ENCODE measurements at regions not wholly inside any gene's neighbourhood (a gene's known extent, or its start where the extent isn't known, plus 50 kb on each side); places are given as distances from the start of the nearest gene placed in this dataset.
A peak's percentile ranks its signal among the peaks of the same experiment; 100 is the strongest.
"Not testable (repeated sequence)": the region's sequence is repeated elsewhere in the genome, so short reads cannot be mapped to it uniquely, and the experiment has no call there.

DNA sequence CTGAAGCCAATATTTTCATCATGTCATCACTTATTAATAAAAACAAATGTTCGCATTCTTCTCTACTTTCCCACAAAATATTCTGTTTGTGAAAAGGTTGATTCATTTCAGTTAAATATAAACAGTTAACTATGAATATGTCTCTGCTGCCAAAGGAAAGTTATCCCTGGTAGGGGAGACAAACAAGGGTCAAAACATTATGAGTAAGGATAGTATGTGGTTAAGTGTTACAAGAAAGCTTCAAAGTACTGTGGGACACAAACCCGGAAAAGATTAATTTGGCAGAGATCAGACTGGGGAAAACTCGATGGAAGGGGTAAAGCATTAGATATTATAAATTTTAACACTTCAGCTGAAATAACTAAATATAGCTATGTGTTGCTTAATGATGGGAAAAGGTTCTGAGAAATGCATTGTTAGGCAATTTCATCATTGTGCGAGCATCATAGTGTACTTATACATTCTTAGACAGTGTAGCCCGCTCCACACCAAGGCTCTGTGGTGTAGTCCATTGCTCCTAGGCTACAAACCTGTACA, 436.5 kb upstream of the TBL1XR1 start:
- Mint-ChIP-seq H3K27ac (ENCODE audit: unreplicated experiment) (peak overlapping the region; percentile 88), H3K27me3 (ENCODE audit: unreplicated experiment) (no peaks in the 10 kb centered on the region), H3K4me1 (ENCODE audit: unreplicated experiment) (peaks cover 37% of the 10 kb centered on the region), H3K36me3 (ENCODE audit: unreplicated experiment) (peaks cover 8% of the 10 kb centered on the region), H3K4me3 (ENCODE audit: unreplicated experiment) (no peak overlapping the region), H3K9me3 (ENCODE audit: unreplicated experiment) (peaks cover 15% of the 10 kb centered on the region)
- DNase-seq (ENCODE audit: extremely low spot score, unreplicated experiment), result no peak
- TF ChIP-seq, protein P1, sequence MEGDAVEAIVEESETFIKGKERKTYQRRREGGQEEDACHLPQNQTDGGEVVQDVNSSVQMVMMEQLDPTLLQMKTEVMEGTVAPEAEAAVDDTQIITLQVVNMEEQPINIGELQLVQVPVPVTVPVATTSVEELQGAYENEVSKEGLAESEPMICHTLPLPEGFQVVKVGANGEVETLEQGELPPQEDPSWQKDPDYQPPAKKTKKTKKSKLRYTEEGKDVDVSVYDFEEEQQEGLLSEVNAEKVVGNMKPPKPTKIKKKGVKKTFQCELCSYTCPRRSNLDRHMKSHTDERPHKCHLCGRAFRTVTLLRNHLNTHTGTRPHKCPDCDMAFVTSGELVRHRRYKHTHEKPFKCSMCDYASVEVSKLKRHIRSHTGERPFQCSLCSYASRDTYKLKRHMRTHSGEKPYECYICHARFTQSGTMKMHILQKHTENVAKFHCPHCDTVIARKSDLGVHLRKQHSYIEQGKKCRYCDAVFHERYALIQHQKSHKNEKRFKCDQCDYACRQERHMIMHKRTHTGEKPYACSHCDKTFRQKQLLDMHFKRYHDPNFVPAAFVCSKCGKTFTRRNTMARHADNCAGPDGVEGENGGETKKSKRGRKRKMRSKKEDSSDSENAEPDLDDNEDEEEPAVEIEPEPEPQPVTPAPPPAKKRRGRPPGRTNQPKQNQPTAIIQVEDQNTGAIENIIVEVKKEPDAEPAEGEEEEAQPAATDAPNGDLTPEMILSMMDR (IDR thresholded peaks at IDR 0.05), result no peak

DNA sequence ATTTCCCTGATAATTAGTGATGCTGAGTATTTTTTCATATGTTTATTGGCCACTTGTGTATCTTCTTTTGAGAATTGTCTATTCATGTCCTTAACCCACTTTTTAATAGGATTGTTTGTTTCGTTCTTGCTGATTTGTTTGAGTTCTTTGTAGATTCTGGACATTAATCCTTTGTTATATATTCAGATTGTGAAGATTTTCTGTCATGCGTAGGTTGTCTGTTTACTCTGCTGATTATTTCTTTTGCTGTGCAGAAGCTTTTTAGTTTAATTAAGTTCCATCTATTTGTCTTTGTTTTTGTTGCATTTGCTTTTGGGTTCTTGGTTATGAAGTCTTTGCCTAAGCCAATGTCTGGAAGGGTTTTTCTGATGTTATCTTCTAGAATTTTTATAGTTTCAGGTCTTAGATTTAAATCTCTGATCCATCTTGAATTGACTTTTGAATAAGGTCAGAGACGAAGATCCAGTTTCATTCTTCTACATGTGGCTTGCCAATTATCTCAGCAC, 438.4 kb upstream of the TBL1XR1 start:
- H3K9me3 Mint-ChIP-seq (ENCODE audit: unreplicated experiment), result peaks cover 15% of the 10 kb centered on the region
- not testable (repeated sequence) for DNase-seq (ENCODE audit: extremely low spot score, unreplicated experiment); H3K36me3 Mint-ChIP-seq (ENCODE audit: unreplicated experiment); H3K27ac Mint-ChIP-seq (ENCODE audit: unreplicated experiment); H3K27me3 Mint-ChIP-seq (ENCODE audit: unreplicated experiment); H3K4me3 Mint-ChIP-seq (ENCODE audit: unreplicated experiment)
- peaks cover 28% of the 10 kb centered on the region for H3K4me1 Mint-ChIP-seq (ENCODE audit: unreplicated experiment)

DNA sequence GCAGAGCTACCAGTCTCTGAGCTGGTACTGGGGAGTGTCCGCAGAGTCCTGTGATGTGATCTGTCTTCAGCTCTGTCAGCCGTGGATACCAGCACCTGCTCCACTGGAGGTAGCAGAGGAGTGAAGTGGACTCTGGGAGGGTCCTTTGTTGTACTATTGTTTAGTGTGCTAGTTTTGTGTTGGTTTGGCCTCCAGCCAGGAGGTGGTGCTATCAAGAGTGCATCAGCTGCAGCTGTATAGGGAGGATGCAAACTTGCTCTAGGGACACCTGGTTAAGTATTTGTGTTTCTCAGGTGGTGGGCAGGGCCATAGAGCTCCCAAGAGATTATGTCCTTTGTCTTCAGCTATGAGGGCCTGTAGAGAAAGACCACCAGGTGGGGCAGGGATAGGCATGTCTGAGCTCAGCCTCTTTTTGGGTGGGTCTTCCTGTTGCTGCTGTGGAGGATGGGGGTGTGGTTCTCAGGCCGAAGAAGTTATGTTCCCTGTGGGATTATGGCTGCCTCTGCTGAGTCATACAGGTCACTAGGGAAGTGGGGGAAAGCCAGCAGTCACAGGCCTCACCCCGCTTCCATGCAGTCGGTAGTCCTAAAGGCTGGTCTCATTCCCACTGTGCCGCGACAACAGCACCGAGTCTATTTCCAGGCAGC, 443.2 kb upstream of the TBL1XR1 start:
- TF ChIP-seq, protein P1 (IDR thresholded peaks at IDR 0.05), result no peak
- no peak for DNase-seq (ENCODE audit: extremely low spot score, unreplicated experiment)
- H3K27ac Mint-ChIP-seq (ENCODE audit: unreplicated experiment), result no peak overlapping the region
- H3K9me3 Mint-ChIP-seq (ENCODE audit: unreplicated experiment), result peaks cover 15% of the 10 kb centered on the region
- no peaks in the 10 kb centered on the region for H3K27me3 Mint-ChIP-seq (ENCODE audit: unreplicated experiment)
- H3K4me1 Mint-ChIP-seq (ENCODE audit: unreplicated experiment), result peaks cover 8% of the 10 kb centered on the region
- H3K4me3 Mint-ChIP-seq (ENCODE audit: unreplicated experiment), result no peak overlapping the region
- peaks cover 8% of the 10 kb centered on the region for H3K36me3 Mint-ChIP-seq (ENCODE audit: unreplicated experiment)

DNA sequence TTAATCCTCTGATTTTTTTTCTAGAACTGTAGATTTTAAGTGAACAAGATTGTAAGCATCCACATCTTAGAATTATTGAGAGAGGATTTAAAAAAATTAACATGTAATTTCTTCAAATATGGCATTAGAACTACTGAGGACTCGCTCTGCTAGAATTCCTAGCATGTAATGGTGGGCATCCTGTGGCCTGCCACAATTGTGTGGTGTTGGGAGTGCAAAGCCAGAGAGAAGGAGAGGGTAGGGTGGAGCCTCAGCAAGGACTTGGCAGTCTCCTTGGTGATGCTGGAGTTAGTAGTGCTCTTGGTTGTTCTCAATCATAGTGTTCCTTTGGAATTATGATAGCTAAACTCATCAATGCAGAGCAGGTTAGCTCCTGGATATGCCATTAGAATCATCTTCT, 443.9 kb upstream of the TBL1XR1 start:
- DNase-seq (ENCODE audit: extremely low spot score, unreplicated experiment), result no peak
- H3K4me3 Mint-ChIP-seq (ENCODE audit: unreplicated experiment), result no peak overlapping the region

DNA sequence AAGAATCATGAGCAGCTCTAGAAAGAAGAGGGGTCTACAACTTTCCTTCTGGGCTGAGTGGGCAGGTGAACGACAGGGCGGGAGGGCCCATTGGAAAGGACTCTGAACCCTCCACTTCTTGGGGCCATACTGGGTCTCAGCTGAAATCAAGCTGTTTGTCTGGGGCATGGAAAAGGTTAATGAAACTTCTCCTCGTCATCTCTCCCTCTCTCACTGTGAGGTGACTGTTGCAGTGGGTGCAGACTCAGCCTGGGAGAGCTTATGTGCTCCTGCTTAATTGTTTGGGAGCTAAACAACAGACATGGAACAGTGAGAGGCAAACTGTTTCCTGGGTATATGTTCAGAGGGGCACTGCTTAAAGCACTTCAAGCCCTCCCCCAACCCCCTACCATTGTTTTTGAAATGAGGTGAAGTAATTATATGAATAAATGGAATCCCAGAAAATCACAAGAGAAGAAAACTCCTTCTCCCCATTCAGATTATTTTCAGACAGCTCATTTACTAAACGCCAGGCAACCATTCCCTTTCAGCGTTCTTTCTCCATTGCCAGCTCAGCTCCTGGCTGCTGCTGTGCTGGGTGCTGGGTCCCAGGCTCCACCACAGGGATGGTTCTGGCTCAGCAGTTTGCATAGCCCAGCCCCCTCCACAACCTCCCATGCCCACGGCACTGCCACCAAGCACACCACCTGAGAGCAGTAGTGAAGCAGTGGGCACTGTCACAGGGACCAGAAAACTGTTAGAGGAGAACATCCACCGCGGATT, 444.9 kb upstream of the TBL1XR1 start:
- peaks cover 3% of the 10 kb centered on the region for H3K36me3 Mint-ChIP-seq (ENCODE audit: unreplicated experiment)
- TF ChIP-seq, protein P1 (IDR thresholded peaks at IDR 0.05), result no peak
- no peaks in the 10 kb centered on the region for H3K27me3 Mint-ChIP-seq (ENCODE audit: unreplicated experiment)
- DNase-seq (ENCODE audit: extremely low spot score, unreplicated experiment), result no peak
- no peaks in the 10 kb centered on the region for H3K9me3 Mint-ChIP-seq (ENCODE audit: unreplicated experiment)
- no peak overlapping the region for H3K4me3 Mint-ChIP-seq (ENCODE audit: unreplicated experiment)
- no peak overlapping the region for H3K27ac Mint-ChIP-seq (ENCODE audit: unreplicated experiment)
- peaks cover 8% of the 10 kb centered on the region for H3K4me1 Mint-ChIP-seq (ENCODE audit: unreplicated experiment)

More for the DNA sequence above, 443.9 kb upstream of the TBL1XR1 start:
- Mint-ChIP-seq H3K4me1 (ENCODE audit: unreplicated experiment) (peaks cover 8% of the 10 kb centered on the region), H3K27ac (ENCODE audit: unreplicated experiment) (no peak overlapping the region), H3K36me3 (ENCODE audit: unreplicated experiment) (peaks cover 6% of the 10 kb centered on the region), H3K9me3 (ENCODE audit: unreplicated experiment) (peaks cover 7% of the 10 kb centered on the region), H3K27me3 (ENCODE audit: unreplicated experiment) (no peaks in the 10 kb centered on the region)
- TF ChIP-seq, protein P1 (IDR thresholded peaks at IDR 0.05), result no peak
